ENCODE measurements at regions not wholly inside any gene's neighbourhood (a gene's known extent, or its start where the extent isn't known, plus 50 kb on each side); places are given as distances from the start of the nearest gene placed in this dataset.

GRCh38 chr4:133062851-133063250 lies 86.2 kb upstream of the PCDH10 start:
- DNase-seq = no peak
- Histone ChIP-seq H3K4me1 (no peaks in the 10 kb centered on the region), H3K36me3 (no peaks in the 10 kb centered on the region), H3K9me3 (peaks cover 0 to 7% (median 5%) of the 10 kb centered on the region in 3 donors), H3K27me3 (no peaks in the 10 kb centered on the region), H3K27ac (no peak overlapping the region), H3K4me3 (no peak overlapping the region)
- TF ChIP-seq, protein P1, sequence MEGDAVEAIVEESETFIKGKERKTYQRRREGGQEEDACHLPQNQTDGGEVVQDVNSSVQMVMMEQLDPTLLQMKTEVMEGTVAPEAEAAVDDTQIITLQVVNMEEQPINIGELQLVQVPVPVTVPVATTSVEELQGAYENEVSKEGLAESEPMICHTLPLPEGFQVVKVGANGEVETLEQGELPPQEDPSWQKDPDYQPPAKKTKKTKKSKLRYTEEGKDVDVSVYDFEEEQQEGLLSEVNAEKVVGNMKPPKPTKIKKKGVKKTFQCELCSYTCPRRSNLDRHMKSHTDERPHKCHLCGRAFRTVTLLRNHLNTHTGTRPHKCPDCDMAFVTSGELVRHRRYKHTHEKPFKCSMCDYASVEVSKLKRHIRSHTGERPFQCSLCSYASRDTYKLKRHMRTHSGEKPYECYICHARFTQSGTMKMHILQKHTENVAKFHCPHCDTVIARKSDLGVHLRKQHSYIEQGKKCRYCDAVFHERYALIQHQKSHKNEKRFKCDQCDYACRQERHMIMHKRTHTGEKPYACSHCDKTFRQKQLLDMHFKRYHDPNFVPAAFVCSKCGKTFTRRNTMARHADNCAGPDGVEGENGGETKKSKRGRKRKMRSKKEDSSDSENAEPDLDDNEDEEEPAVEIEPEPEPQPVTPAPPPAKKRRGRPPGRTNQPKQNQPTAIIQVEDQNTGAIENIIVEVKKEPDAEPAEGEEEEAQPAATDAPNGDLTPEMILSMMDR (IDR thresholded peaks at IDR 0.05) = no peak
- TF ChIP-seq POLR2A (IDR thresholded peaks at IDR 0.05) = no peak
- intact Hi-C loops (cut with DNase I) = no loop called here
- 45 to 75% methylated on average over 1 of the region's 1 CpG for WGBS, 2 donors

GRCh38 chr4:133068083-133068482 lies 81.0 kb upstream of the PCDH10 start:
- no peak for DNase-seq
- no peaks in the 10 kb centered on the region for H3K36me3 ChIP-seq
- intact Hi-C loops (cut with DNase I) = no loop called here
- 31 to 46% methylated on average over 2 of the region's 2 CpGs for WGBS, 2 donors
- H3K27me3 ChIP-seq = no peaks in the 10 kb centered on the region
- TF ChIP-seq POLR2A (IDR thresholded peaks at IDR 0.05) = no peak
- TF ChIP-seq, protein P1 (IDR thresholded peaks at IDR 0.05) = no peak
- no peak overlapping the region for H3K4me3 ChIP-seq
- H3K27ac ChIP-seq = no peak overlapping the region
- H3K9me3 ChIP-seq = peaks cover 0 to 29% (median 16%) of the 10 kb centered on the region in 3 donors
- H3K4me1 ChIP-seq = no peaks in the 10 kb centered on the region

- no peaks in the 10 kb centered on the region for H3K36me3 ChIP-seq
- WGBS, 2 donors = 44 to 46% methylated on average over 2 of the region's 2 CpGs
- no peak for DNase-seq
- intact Hi-C loops (cut with DNase I) = no loop called here
- H3K4me1 ChIP-seq = no peaks in the 10 kb centered on the region
- TF ChIP-seq, protein P1 (IDR thresholded peaks at IDR 0.05) = no peak
- TF ChIP-seq POLR2A (IDR thresholded peaks at IDR 0.05) = no peak
- no peak overlapping the region for H3K27ac ChIP-seq
- H3K9me3 ChIP-seq = no peaks in the 10 kb centered on the region
- H3K27me3 ChIP-seq = no peaks in the 10 kb centered on the region
- H3K4me3 ChIP-seq = no peak overlapping the region
These were observed 67.8 kb upstream of the PCDH10 start for GRCh38 chr4:133081246-133081645.

DNA sequence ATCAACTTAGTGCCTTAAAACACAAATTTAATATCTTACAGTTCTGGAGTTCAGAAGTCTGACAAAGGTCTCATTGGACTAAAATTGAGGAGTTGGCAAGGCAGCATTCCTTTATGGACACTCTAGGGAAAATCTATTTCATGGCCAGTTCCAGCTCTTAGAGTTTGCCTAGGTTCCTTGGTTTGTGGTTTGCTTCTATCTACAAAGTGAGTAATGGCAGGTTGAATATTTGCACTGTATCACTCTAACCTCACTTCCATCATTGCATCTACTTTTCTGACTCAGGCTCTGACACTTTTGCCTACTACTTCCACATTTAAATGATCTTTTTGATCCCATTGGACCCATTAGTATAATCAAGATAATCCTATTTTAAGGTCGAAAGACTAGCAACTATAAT lies 64.7 kb upstream of the PCDH10 start:
- WGBS, 2 donors = 56 to 80% methylated on average over 1 of the region's 1 CpG
- no peak for TF ChIP-seq POLR2A (IDR thresholded peaks at IDR 0.05)
- TF ChIP-seq, protein P1 (IDR thresholded peaks at IDR 0.05) = no peak
- Histone ChIP-seq H3K27ac (no peak overlapping the region), H3K36me3 (no peaks in the 10 kb centered on the region), H3K4me3 (no peak overlapping the region), H3K27me3 (no peaks in the 10 kb centered on the region), H3K9me3 (no peaks in the 10 kb centered on the region), H3K4me1 (no peaks in the 10 kb centered on the region)
- no peak for DNase-seq
- intact Hi-C loops (cut with DNase I) = no loop called here

- 68 to 70% methylated on average over 2 of the region's 2 CpGs for whole genome bisulfite sequencing, 2 donors
- no peak for TF ChIP-seq POLR2A (IDR thresholded peaks at IDR 0.05)
- TF ChIP-seq, protein P1 (IDR thresholded peaks at IDR 0.05) = no peak
- H3K4me3 ChIP-seq = no peak overlapping the region
- no peaks in the 10 kb centered on the region for H3K9me3 ChIP-seq
- no peaks in the 10 kb centered on the region for H3K27me3 ChIP-seq
- DNase-seq = no peak
- H3K4me1 ChIP-seq = no peaks in the 10 kb centered on the region
- no peaks in the 10 kb centered on the region for H3K36me3 ChIP-seq
- intact Hi-C loops (cut with DNase I) = no loop called here
- H3K27ac ChIP-seq = no peak overlapping the region
These were observed 53.5 kb upstream of the PCDH10 start for GRCh38 chr4:133095591-133095990.

All from esophagus squamous epithelium (tissue), 5 donors.